ENCODE measurements at regions not wholly inside any gene's neighbourhood (a gene's known extent, or its start where the extent isn't known, plus 50 kb on each side); places are given as distances from the start of the nearest gene placed in this dataset.

DNA sequence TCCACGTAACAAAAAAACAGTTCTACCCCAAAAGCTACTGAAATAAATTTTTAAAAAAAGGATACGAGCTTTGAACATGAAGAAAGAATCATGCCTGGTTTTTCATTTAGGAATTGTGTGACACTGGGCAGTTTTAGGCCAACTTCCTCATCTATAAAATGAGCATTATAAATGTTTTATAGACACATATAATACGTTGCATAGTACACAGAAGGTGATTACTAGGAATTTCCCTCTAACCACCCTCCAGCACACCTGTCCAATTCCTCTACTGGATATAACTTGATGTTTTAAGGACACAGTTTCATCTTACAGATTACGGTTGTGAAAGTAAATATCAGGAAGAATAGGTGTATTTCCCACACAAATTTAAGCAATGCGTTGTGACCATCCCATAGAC, 85.5 kb upstream of the IQCM start:
- no peaks in the 10 kb centered on the region for H3K9me3 ChIP-seq (ENCODE audit: insufficient read depth, low read length)
- H3K79me2 ChIP-seq (ENCODE audit: insufficient read depth, low read length) = no peaks in the 10 kb centered on the region
- H3F3A ChIP-seq (ENCODE audit: insufficient read depth) = no peaks in the 10 kb centered on the region
- no peak overlapping the region for H3K27ac ChIP-seq (ENCODE audit: low read depth, low read length)
- H3K4me3 ChIP-seq (ENCODE audit: insufficient read depth, low read length, poor library complexity, severe bottlenecking) = no peak overlapping the region
- H4K20me1 ChIP-seq (ENCODE audit: low read depth, low read length) = no peaks in the 10 kb centered on the region; the same call in 1 of the 2 replicates
- H3K9me2 ChIP-seq (replicated peaks; ENCODE audit: insufficient read depth, low read length) = no peaks in the 10 kb centered on the region
- H2AFZ ChIP-seq (ENCODE audit: low read depth, low read length, severe bottlenecking) = no peak overlapping the region
- H3K9ac ChIP-seq (ENCODE audit: low read length) = no peak overlapping the region
- TF ChIP-seq EZH2phosphoT487 (conservative IDR thresholded peaks at IDR 0.05; ENCODE audit: low read length) = no peak
- TF ChIP-seq, protein P1, sequence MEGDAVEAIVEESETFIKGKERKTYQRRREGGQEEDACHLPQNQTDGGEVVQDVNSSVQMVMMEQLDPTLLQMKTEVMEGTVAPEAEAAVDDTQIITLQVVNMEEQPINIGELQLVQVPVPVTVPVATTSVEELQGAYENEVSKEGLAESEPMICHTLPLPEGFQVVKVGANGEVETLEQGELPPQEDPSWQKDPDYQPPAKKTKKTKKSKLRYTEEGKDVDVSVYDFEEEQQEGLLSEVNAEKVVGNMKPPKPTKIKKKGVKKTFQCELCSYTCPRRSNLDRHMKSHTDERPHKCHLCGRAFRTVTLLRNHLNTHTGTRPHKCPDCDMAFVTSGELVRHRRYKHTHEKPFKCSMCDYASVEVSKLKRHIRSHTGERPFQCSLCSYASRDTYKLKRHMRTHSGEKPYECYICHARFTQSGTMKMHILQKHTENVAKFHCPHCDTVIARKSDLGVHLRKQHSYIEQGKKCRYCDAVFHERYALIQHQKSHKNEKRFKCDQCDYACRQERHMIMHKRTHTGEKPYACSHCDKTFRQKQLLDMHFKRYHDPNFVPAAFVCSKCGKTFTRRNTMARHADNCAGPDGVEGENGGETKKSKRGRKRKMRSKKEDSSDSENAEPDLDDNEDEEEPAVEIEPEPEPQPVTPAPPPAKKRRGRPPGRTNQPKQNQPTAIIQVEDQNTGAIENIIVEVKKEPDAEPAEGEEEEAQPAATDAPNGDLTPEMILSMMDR (IDR thresholded peaks at IDR 0.05; ENCODE audit: insufficient read depth, low read length, poor library complexity, severe bottlenecking) = no peak
- no peak overlapping the region for H3K4me2 ChIP-seq (ENCODE audit: low read depth, low read length, poor library complexity, severe bottlenecking)
- H3K36me3 ChIP-seq (ENCODE audit: low read length) = no peaks in the 10 kb centered on the region
- H3K27me3 ChIP-seq (ENCODE audit: low read length) = no peaks in the 10 kb centered on the region

DNA sequence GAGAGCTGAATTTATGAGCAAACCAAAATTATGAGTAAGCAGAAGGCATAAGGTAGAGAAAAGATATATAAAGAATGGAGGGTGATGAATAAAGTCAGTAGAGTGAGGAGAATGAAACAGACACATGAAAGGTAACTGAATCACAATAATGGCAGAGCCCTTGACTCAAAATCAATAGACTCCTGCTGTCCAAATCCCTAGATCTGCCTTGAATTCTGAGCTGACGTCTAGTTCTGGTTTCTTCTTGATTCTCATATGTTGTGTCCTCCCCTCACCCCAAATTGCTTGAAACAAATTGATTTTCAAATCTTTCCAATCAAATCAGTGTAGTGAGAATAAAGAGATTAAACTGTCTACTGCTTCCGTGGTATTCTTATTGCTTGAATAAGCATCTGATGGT, 86.6 kb upstream of the IQCM start:
- H2AFZ ChIP-seq (ENCODE audit: low read depth, low read length, severe bottlenecking) = no peak overlapping the region
- H3K4me2 ChIP-seq (ENCODE audit: low read depth, low read length, poor library complexity, severe bottlenecking) = no peak overlapping the region
- H4K20me1 ChIP-seq (ENCODE audit: low read depth, low read length) = no peaks in the 10 kb centered on the region; the same call in 1 of the 2 replicates
- no peaks in the 10 kb centered on the region for H3K27me3 ChIP-seq (ENCODE audit: low read length)
- H3F3A ChIP-seq (ENCODE audit: insufficient read depth) = no peaks in the 10 kb centered on the region
- no peak overlapping the region for H3K4me3 ChIP-seq (ENCODE audit: insufficient read depth, low read length, poor library complexity, severe bottlenecking)
- H3K9me2 ChIP-seq (replicated peaks; ENCODE audit: insufficient read depth, low read length) = no peaks in the 10 kb centered on the region
- TF ChIP-seq EZH2phosphoT487 (conservative IDR thresholded peaks at IDR 0.05; ENCODE audit: low read length) = no peak
- TF ChIP-seq, protein P1 (IDR thresholded peaks at IDR 0.05; ENCODE audit: insufficient read depth, low read length, poor library complexity, severe bottlenecking) = no peak
- no peaks in the 10 kb centered on the region for H3K36me3 ChIP-seq (ENCODE audit: low read length)
- H3K79me2 ChIP-seq (ENCODE audit: insufficient read depth, low read length) = no peaks in the 10 kb centered on the region
- no peak overlapping the region for H3K9ac ChIP-seq (ENCODE audit: low read length)
- no peak overlapping the region for H3K27ac ChIP-seq (ENCODE audit: low read depth, low read length)
- H3K9me3 ChIP-seq (ENCODE audit: insufficient read depth, low read length) = no peaks in the 10 kb centered on the region

DNA sequence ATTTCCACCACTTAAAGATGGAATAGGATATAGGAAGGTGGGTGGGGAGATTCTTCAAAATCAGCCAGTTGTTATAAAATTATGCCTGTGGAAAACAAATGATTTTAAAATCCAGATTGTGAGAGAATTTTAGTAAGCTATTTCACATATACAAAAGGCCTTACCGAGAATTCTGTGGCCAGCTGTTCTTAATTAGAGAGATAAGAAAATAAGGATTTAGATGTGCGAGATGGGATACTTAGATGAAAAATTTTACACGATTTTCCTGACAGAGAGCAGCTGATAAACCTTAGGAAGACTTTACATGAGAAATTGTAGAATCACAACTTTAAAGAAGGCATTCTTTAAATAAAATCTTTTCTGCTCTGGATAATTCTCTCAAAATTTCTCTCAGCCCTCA, 94.5 kb upstream of the IQCM start:
- H2AFZ ChIP-seq (ENCODE audit: low read depth, low read length, severe bottlenecking) = no peak overlapping the region
- H3K4me3 ChIP-seq (ENCODE audit: insufficient read depth, low read length, poor library complexity, severe bottlenecking) = no peak overlapping the region
- H3K79me2 ChIP-seq (ENCODE audit: insufficient read depth, low read length) = no peaks in the 10 kb centered on the region
- H3K4me2 ChIP-seq (ENCODE audit: low read depth, low read length, poor library complexity, severe bottlenecking) = no peak overlapping the region
- no peaks in the 10 kb centered on the region for H3K36me3 ChIP-seq (ENCODE audit: low read length)
- H3K9me2 ChIP-seq (replicated peaks; ENCODE audit: insufficient read depth, low read length) = no peaks in the 10 kb centered on the region
- no peaks in the 10 kb centered on the region for H3K27me3 ChIP-seq (ENCODE audit: low read length)
- H3K27ac ChIP-seq (ENCODE audit: low read depth, low read length) = no peak overlapping the region
- H4K20me1 ChIP-seq (ENCODE audit: low read depth, low read length) = no peaks in the 10 kb centered on the region
- no peaks in the 10 kb centered on the region for H3K9me3 ChIP-seq (ENCODE audit: insufficient read depth, low read length)
- H3K9ac ChIP-seq (ENCODE audit: low read length) = no peak overlapping the region
- no peak for TF ChIP-seq EZH2phosphoT487 (conservative IDR thresholded peaks at IDR 0.05; ENCODE audit: low read length)
- TF ChIP-seq, protein P1 (IDR thresholded peaks at IDR 0.05; ENCODE audit: insufficient read depth, low read length, poor library complexity, severe bottlenecking) = no peak
- no peaks in the 10 kb centered on the region for H3F3A ChIP-seq (ENCODE audit: insufficient read depth)
